ENCODE measurements at regions not wholly inside any gene's neighbourhood (a gene's known extent, or its start where the extent isn't known, plus 50 kb on each side); places are given as distances from the start of the nearest gene placed in this dataset.

DNA sequence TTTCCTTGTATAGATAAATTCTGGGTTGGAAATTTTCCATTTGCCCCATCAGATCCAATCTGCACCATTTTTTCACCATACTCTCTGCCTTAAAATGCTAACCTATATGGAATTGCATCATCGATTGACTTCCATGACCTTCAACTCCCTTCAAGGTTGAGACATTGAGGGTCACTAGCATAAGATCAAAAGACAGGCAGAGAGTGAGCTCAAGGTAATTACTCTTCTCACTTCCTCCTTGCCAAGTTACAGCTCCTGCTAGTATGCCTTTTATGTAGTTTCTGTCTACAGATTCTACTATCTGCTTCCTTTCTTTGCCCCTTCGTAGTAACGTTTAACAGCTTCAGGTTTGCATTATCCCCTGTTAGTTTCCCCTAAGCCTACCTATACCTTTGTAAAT, 1127.7 kb upstream of the LRRTM3 start:
- intact Hi-C loops (cut with DNase I) = no loop called here
- Histone ChIP-seq H3K9me3 (no peaks in the 10 kb centered on the region), H3K36me3 (no peaks in the 10 kb centered on the region), H3K27ac (no peak overlapping the region), H3K27me3 (no peaks in the 10 kb centered on the region), H3K4me1 (no peaks in the 10 kb centered on the region), H3K4me3 (no peak overlapping the region)
- DNase-seq = no peak
- WGBS, 2 donors = 45 to 84% methylated on average over 3 of the region's 3 CpGs
- TF ChIP-seq POLR2AphosphoS5 (IDR thresholded peaks at IDR 0.05) (no peak), EP300 (IDR thresholded peaks at IDR 0.05) (no peak)
- TF ChIP-seq, protein P1, sequence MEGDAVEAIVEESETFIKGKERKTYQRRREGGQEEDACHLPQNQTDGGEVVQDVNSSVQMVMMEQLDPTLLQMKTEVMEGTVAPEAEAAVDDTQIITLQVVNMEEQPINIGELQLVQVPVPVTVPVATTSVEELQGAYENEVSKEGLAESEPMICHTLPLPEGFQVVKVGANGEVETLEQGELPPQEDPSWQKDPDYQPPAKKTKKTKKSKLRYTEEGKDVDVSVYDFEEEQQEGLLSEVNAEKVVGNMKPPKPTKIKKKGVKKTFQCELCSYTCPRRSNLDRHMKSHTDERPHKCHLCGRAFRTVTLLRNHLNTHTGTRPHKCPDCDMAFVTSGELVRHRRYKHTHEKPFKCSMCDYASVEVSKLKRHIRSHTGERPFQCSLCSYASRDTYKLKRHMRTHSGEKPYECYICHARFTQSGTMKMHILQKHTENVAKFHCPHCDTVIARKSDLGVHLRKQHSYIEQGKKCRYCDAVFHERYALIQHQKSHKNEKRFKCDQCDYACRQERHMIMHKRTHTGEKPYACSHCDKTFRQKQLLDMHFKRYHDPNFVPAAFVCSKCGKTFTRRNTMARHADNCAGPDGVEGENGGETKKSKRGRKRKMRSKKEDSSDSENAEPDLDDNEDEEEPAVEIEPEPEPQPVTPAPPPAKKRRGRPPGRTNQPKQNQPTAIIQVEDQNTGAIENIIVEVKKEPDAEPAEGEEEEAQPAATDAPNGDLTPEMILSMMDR (IDR thresholded peaks at IDR 0.05) = no peak

- TF ChIP-seq, protein P1 (IDR thresholded peaks at IDR 0.05) = no peak
- no peak for TF ChIP-seq POLR2A (IDR thresholded peaks at IDR 0.05)
- TF ChIP-seq EP300 (IDR thresholded peaks at IDR 0.05) = no peak
- no peak for TF ChIP-seq POLR2AphosphoS5 (IDR thresholded peaks at IDR 0.05)
- Histone ChIP-seq H3K36me3 (no peaks in the 10 kb centered on the region), H3K4me1 (peaks cover 0 to 17% (median 8%) of the 10 kb centered on the region in 4 donors), H3K9me3 (no peaks in the 10 kb centered on the region), H3K4me3 (no peak overlapping the region), H3K27ac (no peak overlapping the region), H3K27me3 (no peaks in the 10 kb centered on the region)
- DNase-seq = no peak
- 77 to 80% methylated on average over 2 of the region's 2 CpGs for WGBS, 2 donors
- intact Hi-C loops (cut with DNase I) = no loop called here
Measured at GRCh38 chr10:65802391-65802790, 1123.4 kb upstream of the LRRTM3 start.

DNA sequence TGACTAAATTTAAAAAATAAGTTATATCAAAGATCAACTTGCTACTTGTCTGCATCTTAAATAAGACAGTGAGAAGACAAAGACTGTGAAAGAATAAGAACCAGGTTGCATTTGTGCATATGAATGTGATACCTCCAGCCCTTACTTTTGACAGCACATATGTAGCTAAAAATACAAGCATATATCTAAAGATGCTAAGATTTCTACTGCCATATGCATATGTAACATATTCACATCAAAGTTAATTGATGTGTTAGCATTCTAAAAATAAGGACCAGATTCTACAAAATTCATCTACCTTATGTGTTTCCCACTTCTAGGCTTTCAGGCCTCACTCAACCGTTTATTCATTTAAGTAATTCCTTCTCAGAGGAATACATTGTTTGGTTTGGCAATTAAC, 1120.3 kb upstream of the LRRTM3 start:
- intact Hi-C loops (cut with DNase I) = no loop called here

DNA sequence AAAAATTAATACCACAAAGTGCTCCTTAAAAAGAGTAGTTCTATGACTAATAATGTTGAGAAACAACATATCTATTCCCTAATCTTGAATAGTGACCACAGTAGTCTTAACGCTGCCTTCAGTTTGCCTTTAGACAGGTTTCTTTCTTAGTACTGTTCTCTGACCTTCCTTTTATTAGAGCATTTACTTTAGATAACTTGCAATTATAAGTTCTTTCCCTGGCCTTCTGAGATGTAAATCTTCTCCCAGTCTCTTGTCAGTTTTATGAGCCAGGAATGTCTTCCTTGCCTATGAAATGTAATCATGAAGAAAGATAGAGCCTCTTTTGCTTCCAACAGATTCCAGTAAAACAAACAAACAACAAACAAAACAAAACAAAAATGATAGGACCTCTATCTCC, 1119.8 kb upstream of the LRRTM3 start:
- H3K36me3 ChIP-seq = no peaks in the 10 kb centered on the region
- WGBS, 2 donors = 65 to 83% methylated on average over 1 of the region's 1 CpG
- DNase-seq = no peak
- H3K27ac ChIP-seq = no peak overlapping the region
- no peak for TF ChIP-seq EP300 (IDR thresholded peaks at IDR 0.05)
- TF ChIP-seq POLR2A (IDR thresholded peaks at IDR 0.05) = no peak
- no peak for TF ChIP-seq POLR2AphosphoS5 (IDR thresholded peaks at IDR 0.05)
- TF ChIP-seq, protein P1 (IDR thresholded peaks at IDR 0.05) = no peak
- H3K27me3 ChIP-seq = no peaks in the 10 kb centered on the region
- no peaks in the 10 kb centered on the region for H3K9me3 ChIP-seq
- intact Hi-C loops (cut with DNase I) = no loop called here
- H3K4me3 ChIP-seq = no peak overlapping the region
- peaks cover 0 to 17% (median 8%) of the 10 kb centered on the region in 4 donors for H3K4me1 ChIP-seq

More for the DNA sequence above, 1120.3 kb upstream of the LRRTM3 start:
- no peak overlapping the region for H3K27ac ChIP-seq
- H3K9me3 ChIP-seq = no peaks in the 10 kb centered on the region
- no peaks in the 10 kb centered on the region for H3K27me3 ChIP-seq
- no peak for DNase-seq
- H3K4me3 ChIP-seq = no peak overlapping the region
- peaks cover 0 to 17% (median 8%) of the 10 kb centered on the region in 4 donors for H3K4me1 ChIP-seq
- TF ChIP-seq EP300 (IDR thresholded peaks at IDR 0.05) (no peak), POLR2AphosphoS5 (IDR thresholded peaks at IDR 0.05) (no peak), POLR2A (IDR thresholded peaks at IDR 0.05) (no peak)
- TF ChIP-seq, protein P1 (IDR thresholded peaks at IDR 0.05) = no peak
- 58 to 63% methylated on average over 1 of the region's 1 CpG for WGBS, 2 donors
- no peaks in the 10 kb centered on the region for H3K36me3 ChIP-seq

DNA sequence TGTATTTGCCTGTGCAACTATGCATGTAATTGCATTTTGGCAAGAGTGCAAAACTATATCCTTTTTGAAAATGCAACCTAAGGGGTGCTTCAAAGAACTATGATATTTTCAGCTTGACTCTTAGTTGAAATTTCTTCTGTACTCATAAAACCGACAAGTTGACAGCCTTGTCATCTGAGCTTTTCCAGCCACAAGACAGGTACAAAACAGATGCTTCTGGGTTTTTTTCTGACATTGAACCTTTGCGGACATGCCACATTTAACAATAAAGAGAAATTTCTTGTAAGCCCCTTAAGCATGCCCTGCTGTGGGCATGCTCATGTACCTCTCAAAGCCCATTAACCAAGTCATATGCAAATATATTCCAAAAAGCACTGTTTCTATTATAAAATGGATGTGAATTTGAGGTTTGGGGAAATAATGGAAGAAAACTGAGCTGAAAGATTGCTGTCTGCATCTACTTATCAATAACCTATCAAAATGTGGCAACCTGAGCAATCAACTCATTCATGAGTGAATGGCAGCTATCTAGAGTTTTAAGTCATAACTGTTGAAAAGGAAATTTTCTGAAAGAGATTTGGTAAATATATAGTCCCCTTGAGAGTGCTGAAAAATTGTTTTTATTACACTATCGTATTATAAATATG, 1117.0 kb upstream of the LRRTM3 start:
- intact Hi-C loops (cut with DNase I) = no loop called here
- 90 to 91% methylated on average over 3 of the region's 3 CpGs for WGBS, 2 donors
- no peaks in the 10 kb centered on the region for H3K27me3 ChIP-seq

More for the DNA sequence above, 1117.0 kb upstream of the LRRTM3 start:
- Histone ChIP-seq H3K36me3 (no peaks in the 10 kb centered on the region), H3K4me3 (no peak overlapping the region), H3K27ac (no peak overlapping the region), H3K9me3 (no peaks in the 10 kb centered on the region), H3K4me1 (peaks cover 0 to 17% (median 8%) of the 10 kb centered on the region in 4 donors)
- no peak for TF ChIP-seq EP300 (IDR thresholded peaks at IDR 0.05)
- TF ChIP-seq, protein P1 (IDR thresholded peaks at IDR 0.05) = no peak
- TF ChIP-seq POLR2A (IDR thresholded peaks at IDR 0.05) = no peak
- no peak for TF ChIP-seq POLR2AphosphoS5 (IDR thresholded peaks at IDR 0.05)
- DNase-seq = no peak
